ENCODE measurements at regions not wholly inside any gene's neighbourhood (a gene's known extent, or its start where the extent isn't known, plus 50 kb on each side); places are given as distances from the start of the nearest gene placed in this dataset.

DNA sequence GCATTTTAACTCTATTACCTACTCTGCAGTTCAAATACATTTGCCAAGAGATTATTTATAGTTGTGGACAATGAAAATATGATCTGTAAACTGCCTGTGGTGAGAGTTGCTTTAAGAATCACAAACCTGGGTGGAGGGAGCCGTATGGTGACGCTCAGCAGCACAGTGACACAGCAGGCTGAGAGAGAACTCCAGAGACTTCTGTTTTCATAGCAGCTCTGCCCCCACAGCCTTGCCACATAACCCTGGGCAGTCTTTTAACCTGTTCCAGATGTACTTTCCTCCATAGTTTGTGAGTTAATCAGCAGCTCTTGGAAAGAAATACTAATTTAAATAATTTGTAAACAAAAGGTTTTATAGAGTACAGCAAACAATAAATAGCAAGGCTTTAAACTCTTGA lies 450.5 kb downstream of the ELAVL2 start:
- POLR2A ChIA-PET = no interaction called here
- CTCF ChIA-PET = no interaction called here
- no peak for DNase-seq

DNA sequence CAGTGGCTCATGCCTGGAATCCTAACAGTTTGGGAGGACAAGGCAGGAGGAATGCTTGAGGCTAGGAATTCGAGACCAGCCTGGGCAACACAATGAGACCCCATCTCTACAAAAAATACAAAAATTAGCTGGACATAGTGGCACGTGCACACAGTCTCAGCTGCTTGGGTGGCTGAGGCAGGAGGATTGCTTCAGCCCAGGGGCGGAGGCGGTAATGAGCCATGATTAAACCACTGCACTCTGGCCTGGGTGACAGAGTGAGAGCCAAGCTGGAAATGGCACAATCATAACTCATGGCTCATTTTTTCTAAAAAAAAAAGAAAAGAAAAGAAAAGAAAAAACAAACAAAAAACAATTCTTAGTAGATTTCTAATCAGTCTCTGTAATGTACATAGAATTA lies 446.2 kb downstream of the ELAVL2 start:
- Mint-ChIP-seq H3K4me1 (no peaks in the 10 kb centered on the region), H3K27me3 (no peaks in the 10 kb centered on the region), H3K9me3 (peaks cover 2% of the 10 kb centered on the region), H3K36me3 (ENCODE audit: low read depth) (no peaks in the 10 kb centered on the region), H3K4me3 (no peak overlapping the region), H3K27ac (no peak overlapping the region)
- ChIA-PET POLR2A (no interaction called here), CTCF (no interaction called here)
- DNase-seq = no peak

More for the DNA sequence above, 450.5 kb downstream of the ELAVL2 start:
- H3K9me3 Mint-ChIP-seq = peaks cover 3% of the 10 kb centered on the region
- no peaks in the 10 kb centered on the region for H3K4me1 Mint-ChIP-seq
- H3K27ac Mint-ChIP-seq = no peak overlapping the region
- H3K4me3 Mint-ChIP-seq = no peak overlapping the region
- H3K36me3 Mint-ChIP-seq (ENCODE audit: low read depth) = no peaks in the 10 kb centered on the region
- no peaks in the 10 kb centered on the region for H3K27me3 Mint-ChIP-seq

DNA sequence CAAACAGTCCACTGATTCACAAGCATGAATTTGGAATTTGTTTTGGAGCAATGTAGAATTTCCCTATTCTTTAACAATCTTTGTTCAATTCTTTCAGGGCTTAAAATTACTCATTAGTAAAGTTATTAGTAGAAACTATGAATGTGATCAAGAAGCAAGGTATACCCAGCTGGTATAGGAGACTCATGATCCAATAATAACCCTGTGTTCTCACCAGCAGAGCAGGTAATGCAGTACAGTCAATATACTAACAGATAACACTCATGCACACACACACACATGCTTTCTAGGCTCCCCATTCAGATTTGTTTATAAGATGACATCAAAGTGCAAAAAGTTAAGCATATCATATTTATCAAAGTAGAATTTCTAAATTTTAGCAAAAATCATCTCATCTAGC lies 445.2 kb downstream of the ELAVL2 start:
- Mint-ChIP-seq H3K4me3 (no peak overlapping the region), H3K9me3 (peaks cover 2% of the 10 kb centered on the region), H3K36me3 (ENCODE audit: low read depth) (no peaks in the 10 kb centered on the region), H3K27ac (no peak overlapping the region), H3K4me1 (no peaks in the 10 kb centered on the region), H3K27me3 (no peaks in the 10 kb centered on the region)
- CTCF ChIA-PET = no interaction called here
- POLR2A ChIA-PET = no interaction called here
- no peak for DNase-seq

DNA sequence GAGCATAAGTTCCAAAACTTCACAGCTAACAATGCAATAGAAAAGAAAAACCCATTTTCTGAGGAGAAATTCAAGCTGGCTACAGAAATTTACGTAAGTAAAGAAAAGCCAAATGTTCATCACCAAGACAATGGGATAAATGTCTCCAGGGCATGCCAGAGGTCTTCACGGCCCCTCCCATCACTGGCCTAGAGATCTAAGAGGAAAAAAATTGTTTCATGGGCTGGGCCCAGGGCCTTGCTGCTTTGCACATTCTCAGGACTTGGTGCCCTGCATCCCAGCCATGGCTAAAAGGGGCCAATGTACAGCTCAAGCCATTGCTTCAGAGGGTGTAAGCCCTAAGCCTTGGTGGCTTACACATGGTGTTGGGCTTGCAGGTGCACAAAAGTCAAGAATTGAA lies 443.6 kb downstream of the ELAVL2 start:
- no peaks in the 10 kb centered on the region for H3K36me3 Mint-ChIP-seq (ENCODE audit: low read depth)

DNA sequence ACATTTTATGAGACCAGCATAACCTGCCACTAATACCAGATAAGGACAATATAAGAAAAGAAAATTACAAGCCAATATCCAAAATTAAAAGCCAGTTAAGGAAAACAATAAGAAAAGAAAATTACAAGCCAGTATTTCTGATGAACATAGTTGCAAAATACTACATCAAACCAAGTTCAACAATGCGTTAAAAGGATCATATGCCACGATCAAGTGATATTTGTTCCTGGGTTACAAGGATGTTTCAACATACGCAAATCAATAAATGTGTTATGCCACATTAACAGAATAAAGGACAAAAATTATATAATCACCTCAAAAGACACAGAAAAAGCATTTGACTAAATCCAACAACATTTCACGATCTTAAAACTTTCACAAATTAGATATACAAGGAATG lies 431.9 kb downstream of the ELAVL2 start:
- no peaks in the 10 kb centered on the region for H3K27me3 Mint-ChIP-seq
- H3K9me3 Mint-ChIP-seq = peaks cover 9% of the 10 kb centered on the region
- no peak for DNase-seq
- CTCF ChIA-PET = no interaction called here
- H3K4me1 Mint-ChIP-seq = no peaks in the 10 kb centered on the region
- H3K27ac Mint-ChIP-seq = no peak overlapping the region
- H3K4me3 Mint-ChIP-seq = no peak overlapping the region
- POLR2A ChIA-PET = no interaction called here
- no peaks in the 10 kb centered on the region for H3K36me3 Mint-ChIP-seq (ENCODE audit: low read depth)

More for the DNA sequence above, 443.6 kb downstream of the ELAVL2 start:
- ChIA-PET POLR2A (no interaction called here), CTCF (no interaction called here)
- Mint-ChIP-seq H3K4me3 (no peak overlapping the region), H3K4me1 (no peaks in the 10 kb centered on the region), H3K9me3 (peaks cover 2% of the 10 kb centered on the region), H3K27ac (no peak overlapping the region), H3K27me3 (no peaks in the 10 kb centered on the region)
- no peak for DNase-seq

DNA sequence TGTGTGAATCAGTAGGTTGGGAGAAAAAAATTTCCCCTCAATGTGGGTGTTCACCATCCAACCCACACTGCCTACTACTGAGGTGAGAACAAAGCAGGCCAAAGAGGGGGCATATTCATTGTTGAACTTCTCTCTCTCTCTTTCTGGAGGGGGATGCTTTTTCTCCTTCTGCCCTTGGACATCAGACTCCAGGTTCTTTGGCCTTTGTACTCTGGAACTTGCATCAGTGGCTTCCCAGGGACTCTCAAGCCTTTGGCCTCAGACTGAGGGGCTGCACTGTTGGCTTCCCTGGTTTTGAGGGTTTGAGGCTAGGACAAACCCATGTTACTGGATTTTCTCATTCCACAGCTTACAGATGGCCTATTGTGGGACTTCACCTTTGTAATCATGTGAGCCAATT lies 417.2 kb downstream of the ELAVL2 start:
- no peak for DNase-seq
- Mint-ChIP-seq H3K4me3 (no peak overlapping the region), H3K27me3 (no peaks in the 10 kb centered on the region), H3K9me3 (peaks cover 5% of the 10 kb centered on the region), H3K27ac (no peak overlapping the region), H3K36me3 (ENCODE audit: low read depth) (no peaks in the 10 kb centered on the region), H3K4me1 (no peaks in the 10 kb centered on the region)
- ChIA-PET CTCF (no interaction called here), POLR2A (no interaction called here)

DNA sequence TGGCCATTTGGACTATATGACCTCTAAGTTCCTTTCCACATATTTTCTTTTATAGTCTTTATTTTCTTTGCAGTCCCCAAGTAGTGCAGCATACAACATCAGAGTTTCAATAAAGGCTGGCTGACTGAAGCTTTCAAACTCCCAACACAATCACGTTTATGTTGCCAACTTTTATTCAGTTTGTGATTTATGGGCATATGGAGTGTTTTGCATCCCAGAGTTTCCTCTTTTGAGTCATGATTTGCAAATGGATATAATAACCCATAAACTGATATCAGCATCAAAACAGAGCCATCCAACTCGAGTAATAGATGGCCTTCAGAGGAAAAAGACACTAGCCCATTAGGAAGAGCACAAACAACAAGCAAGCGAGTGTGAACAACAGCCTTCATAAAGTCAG lies 414.0 kb downstream of the ELAVL2 start:
- ChIA-PET POLR2A (no interaction called here), CTCF (no interaction called here)
- peaks cover 2% of the 10 kb centered on the region for H3K9me3 Mint-ChIP-seq
- H3K36me3 Mint-ChIP-seq (ENCODE audit: low read depth) = no peaks in the 10 kb centered on the region
- DNase-seq = no peak
- no peaks in the 10 kb centered on the region for H3K27me3 Mint-ChIP-seq
- H3K27ac Mint-ChIP-seq = no peak overlapping the region
- H3K4me1 Mint-ChIP-seq = no peaks in the 10 kb centered on the region
- no peak overlapping the region for H3K4me3 Mint-ChIP-seq

DNA sequence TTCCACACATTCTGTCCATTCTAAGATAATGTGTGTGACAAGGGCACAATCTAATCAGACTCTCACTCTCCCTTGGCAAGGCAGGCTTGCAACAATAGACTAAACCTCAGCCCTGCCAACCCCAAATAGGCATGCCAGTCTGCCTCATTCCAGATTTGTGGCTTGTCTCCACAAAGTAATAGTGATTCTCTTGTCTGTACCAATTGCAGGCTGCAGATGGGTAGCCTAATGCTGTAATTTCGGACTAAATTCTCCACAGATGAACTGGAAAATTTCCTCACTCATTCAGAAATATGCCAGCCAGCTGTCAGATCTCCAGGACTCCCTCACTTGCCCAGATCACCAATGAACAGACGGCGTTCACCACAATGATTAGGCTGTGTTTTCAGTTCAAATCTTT lies 413.6 kb downstream of the ELAVL2 start:
- Mint-ChIP-seq H3K27me3 (no peaks in the 10 kb centered on the region), H3K27ac (no peak overlapping the region), H3K9me3 (peaks cover 2% of the 10 kb centered on the region), H3K4me3 (no peak overlapping the region), H3K36me3 (ENCODE audit: low read depth) (no peaks in the 10 kb centered on the region), H3K4me1 (no peaks in the 10 kb centered on the region)
- ChIA-PET CTCF (no interaction called here), POLR2A (no interaction called here)
- DNase-seq = no peak

DNA sequence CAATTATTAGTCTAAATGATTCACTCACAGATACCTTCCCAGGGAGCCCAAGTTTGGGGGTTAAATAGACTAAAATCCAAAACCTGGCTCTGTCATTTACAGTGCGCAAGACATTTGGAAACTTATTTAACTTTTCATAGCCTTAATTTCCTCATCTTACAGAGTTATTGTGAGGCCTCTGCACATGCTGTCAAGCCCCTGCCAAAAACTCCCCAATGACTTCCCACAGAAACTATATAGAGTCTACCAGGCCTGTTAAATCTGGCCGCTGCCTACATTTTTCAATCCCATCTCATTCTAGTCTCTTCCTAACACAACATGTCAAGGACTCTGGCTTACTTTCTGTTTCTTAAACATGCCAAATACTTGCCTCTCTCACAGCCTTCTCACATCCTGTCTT lies 412.5 kb downstream of the ELAVL2 start:
- no peak for DNase-seq
- ChIA-PET CTCF (no interaction called here), POLR2A (no interaction called here)
- H3K9me3 Mint-ChIP-seq = peaks cover 2% of the 10 kb centered on the region
- no peaks in the 10 kb centered on the region for H3K4me1 Mint-ChIP-seq
- H3K4me3 Mint-ChIP-seq = no peak overlapping the region
- H3K27me3 Mint-ChIP-seq = no peaks in the 10 kb centered on the region
- H3K36me3 Mint-ChIP-seq (ENCODE audit: low read depth) = no peaks in the 10 kb centered on the region
- H3K27ac Mint-ChIP-seq = no peak overlapping the region

DNA sequence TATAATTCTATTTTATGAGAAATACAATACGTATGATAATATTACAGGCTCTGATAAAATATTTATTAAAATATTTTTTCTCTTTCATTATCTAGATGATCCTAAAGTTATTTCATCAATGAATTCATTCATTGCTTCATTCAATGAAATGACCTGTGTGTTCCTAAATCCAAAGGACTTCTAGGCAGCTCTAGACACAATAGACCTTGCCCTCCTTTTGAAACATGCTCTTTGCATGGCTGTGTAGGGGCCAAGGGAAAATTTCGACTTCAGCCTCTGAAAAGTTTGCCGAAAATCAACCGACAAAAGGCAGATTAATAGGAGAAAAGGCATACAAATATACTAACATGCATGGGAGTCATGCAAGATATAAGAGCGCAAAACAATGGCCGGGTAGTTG lies 402.0 kb downstream of the ELAVL2 start:
- H3K4me1 Mint-ChIP-seq = no peaks in the 10 kb centered on the region
- H3K9me3 Mint-ChIP-seq = peaks cover 15% of the 10 kb centered on the region
- H3K36me3 Mint-ChIP-seq (ENCODE audit: low read depth) = no peaks in the 10 kb centered on the region
- no peak overlapping the region for H3K4me3 Mint-ChIP-seq
- CTCF ChIA-PET = no interaction called here
- POLR2A ChIA-PET = no interaction called here
- H3K27me3 Mint-ChIP-seq = no peaks in the 10 kb centered on the region
- no peak for DNase-seq
- no peak overlapping the region for H3K27ac Mint-ChIP-seq

DNA sequence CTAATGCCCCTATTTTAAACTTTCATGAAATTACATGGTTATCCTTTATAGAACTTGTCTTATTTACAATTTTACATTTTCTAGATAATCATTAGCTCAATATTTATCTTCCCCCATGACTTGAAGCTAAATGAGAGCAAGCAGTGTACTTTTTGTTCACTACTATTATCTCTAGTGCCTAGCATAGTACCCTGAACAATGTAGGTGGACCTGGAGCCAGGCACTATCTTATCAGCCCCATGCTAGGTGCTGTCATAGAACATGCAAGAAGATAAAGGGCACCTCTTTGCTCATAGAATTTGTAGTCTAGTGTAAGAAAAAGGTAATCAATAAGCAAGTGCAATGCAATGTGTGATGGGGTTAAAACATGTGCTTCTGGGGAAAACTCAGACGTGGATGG lies 399.9 kb downstream of the ELAVL2 start:
- DNase-seq = no peak
- ChIA-PET POLR2A (no interaction called here), CTCF (no interaction called here)
- Mint-ChIP-seq H3K36me3 (ENCODE audit: low read depth) (no peaks in the 10 kb centered on the region), H3K27me3 (no peaks in the 10 kb centered on the region), H3K4me3 (no peak overlapping the region), H3K27ac (no peak overlapping the region), H3K4me1 (no peaks in the 10 kb centered on the region), H3K9me3 (peaks cover 9% of the 10 kb centered on the region)

DNA sequence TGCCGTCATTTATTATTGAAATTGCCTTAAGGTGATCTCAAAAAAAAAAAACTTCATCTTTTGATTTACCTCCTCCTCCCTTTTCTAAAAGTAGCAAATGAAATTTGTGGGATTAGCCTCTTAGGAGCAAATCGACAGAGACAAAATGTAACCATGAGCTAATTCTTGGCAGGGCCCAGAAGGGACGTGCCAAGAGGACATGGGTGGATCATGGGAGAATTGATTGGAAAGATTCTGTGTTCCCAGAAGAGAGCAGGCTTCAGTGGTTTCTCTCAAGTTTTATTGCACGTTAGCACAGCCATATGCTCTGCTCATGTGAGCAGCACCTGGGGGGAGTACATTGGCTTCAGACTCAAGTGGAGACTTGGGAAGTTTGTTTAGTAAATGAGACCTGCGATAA lies 394.6 kb downstream of the ELAVL2 start:
- H3K9me3 Mint-ChIP-seq = peaks cover 16% of the 10 kb centered on the region
- POLR2A ChIA-PET = no interaction called here
- no peaks in the 10 kb centered on the region for H3K36me3 Mint-ChIP-seq (ENCODE audit: low read depth)
- no peak for DNase-seq
- no peaks in the 10 kb centered on the region for H3K4me1 Mint-ChIP-seq
- no peak overlapping the region for H3K27ac Mint-ChIP-seq
- H3K4me3 Mint-ChIP-seq = no peak overlapping the region
- H3K27me3 Mint-ChIP-seq = no peaks in the 10 kb centered on the region
- CTCF ChIA-PET = no interaction called here

DNA sequence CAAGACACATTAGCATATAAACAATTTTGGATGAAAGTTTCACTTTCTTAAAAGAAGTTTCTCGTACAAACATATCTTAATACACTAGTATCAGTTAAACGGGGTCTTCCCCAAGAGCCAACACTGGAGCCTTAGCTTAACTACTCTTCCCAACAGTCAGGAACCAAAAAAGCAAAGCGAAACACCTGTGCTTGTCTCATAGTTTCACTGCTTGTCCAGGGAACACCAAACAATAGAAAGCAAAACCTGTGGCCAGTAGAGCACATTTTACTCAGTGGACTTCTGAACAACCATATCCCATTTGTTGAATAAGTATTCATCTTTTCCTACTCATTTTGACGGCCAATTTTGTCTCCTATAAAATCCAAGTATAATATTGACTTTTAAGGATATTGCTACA lies 391.4 kb downstream of the ELAVL2 start:
- DNase-seq = no peak
- H3K4me3 Mint-ChIP-seq = no peak overlapping the region
- no peak overlapping the region for H3K27ac Mint-ChIP-seq
- no peaks in the 10 kb centered on the region for H3K4me1 Mint-ChIP-seq
- no peaks in the 10 kb centered on the region for H3K27me3 Mint-ChIP-seq
- H3K36me3 Mint-ChIP-seq (ENCODE audit: low read depth) = no peaks in the 10 kb centered on the region
- ChIA-PET POLR2A (no interaction called here), CTCF (no interaction called here)
- peaks cover 14% of the 10 kb centered on the region for H3K9me3 Mint-ChIP-seq

DNA sequence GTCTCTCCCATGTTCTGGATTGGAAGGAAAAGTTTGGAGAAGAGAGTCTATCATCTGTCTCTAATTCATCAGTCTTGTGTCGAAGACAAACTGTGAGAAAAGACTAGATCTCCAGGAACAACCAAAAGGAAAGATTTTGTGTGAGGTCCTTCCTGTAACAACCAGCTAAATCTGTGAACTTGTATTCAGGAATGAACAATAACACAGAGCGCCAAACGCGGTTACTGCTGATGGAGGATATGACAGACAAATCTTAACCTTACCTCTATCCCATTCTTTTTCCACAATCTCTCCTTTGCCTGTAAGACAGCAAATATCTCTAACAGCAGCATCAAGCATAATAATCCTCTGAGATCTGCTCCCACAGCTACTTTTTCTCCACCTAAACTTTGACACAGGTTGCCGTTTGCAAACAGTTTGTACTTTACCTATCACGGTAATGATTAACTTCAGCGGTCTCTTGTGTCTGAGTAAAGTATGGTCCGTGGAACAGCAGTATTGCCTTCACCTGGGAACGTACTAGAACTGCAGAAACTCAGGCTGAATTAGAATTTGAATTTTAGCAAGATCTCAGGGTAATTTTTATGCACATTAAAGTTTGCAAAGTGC lies 387.6 kb downstream of the ELAVL2 start:
- Mint-ChIP-seq H3K4me1 (no peaks in the 10 kb centered on the region), H3K9me3 (peaks cover 13% of the 10 kb centered on the region), H3K27ac (no peak overlapping the region), H3K4me3 (no peak overlapping the region), H3K27me3 (no peaks in the 10 kb centered on the region), H3K36me3 (ENCODE audit: low read depth) (no peaks in the 10 kb centered on the region)
- ChIA-PET CTCF (no interaction called here), POLR2A (no interaction called here)
- DNase-seq = no peak

DNA sequence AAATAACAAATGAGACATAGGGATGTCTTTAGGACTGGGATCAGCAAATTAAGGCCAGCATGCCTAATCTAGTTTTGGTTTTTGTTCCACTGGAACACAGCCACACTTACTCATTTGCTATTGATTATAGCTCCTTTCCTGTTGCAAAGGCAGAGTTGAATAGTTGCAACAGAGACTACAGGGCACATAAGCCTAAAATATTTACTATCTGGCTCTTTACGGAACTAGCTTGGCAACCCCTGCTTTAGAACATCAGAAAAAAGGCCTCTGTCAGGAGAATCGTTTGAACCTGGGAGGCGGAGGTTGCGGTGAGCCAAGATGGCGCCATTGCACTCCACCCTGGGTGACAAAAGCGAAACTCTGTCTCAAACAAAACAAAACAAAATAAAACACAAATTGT lies 384.8 kb downstream of the ELAVL2 start:
- POLR2A ChIA-PET = no interaction called here
- Mint-ChIP-seq H3K27ac (no peak overlapping the region), H3K4me3 (no peak overlapping the region), H3K36me3 (ENCODE audit: low read depth) (no peaks in the 10 kb centered on the region), H3K4me1 (no peaks in the 10 kb centered on the region), H3K9me3 (peaks cover 7% of the 10 kb centered on the region), H3K27me3 (no peaks in the 10 kb centered on the region)
- no peak for DNase-seq
- CTCF ChIA-PET = no interaction called here
